SK-N-SH (cell line): ENCODE measurements at regions not wholly inside any gene's neighbourhood (a gene's known extent, or its start where the extent isn't known, plus 50 kb on each side); places are given as distances from the start of the nearest gene placed in this dataset.

Experiments
- CTCF ChIP-seq: fragments of 200-600 bp; sonication (generic); IDR thresholded peaks from 2 replicates; pipeline ENCODE4 v1.6.1; 2017; ENCODE audit warnings: antibody characterized with exemption, mild to moderate bottlenecking, moderate library complexity
- EZH2phosphoT487 ChIP-seq: fragments of 200-600 bp; sonication (generic); IDR thresholded peaks from 2 replicates; pipeline ENCODE4 v1.6.1; 2017; ENCODE audit warnings: low read depth, mixed run types, mild to moderate bottlenecking, antibody characterized with exemption, moderate library complexity, borderline replicate concordance
- GABPA ChIP-seq: IDR thresholded peaks from 2 replicates; pipeline ENCODE4 v1.4.0; 2012; ENCODE audit warnings: low read depth, mild to moderate bottlenecking
- IRF3 ChIP-seq: fragments of 150-350 bp; IDR thresholded peaks from 2 replicates; pipeline ENCODE4 v1.6.1; 2016; ENCODE audit warnings: mild to moderate bottlenecking, low read depth, low read length
- JUND ChIP-seq: IDR thresholded peaks from 2 replicates; pipeline ENCODE4 v1.4.0; 2012
- NRF1 ChIP-seq: IDR thresholded peaks from 2 replicates; pipeline ENCODE4 v1.6.1; 2012; ENCODE audit warnings: low read depth, mild to moderate bottlenecking, low read length
- PBX3 ChIP-seq: IDR thresholded peaks from 2 replicates; pipeline ENCODE4; 2012
- POLR2AphosphoS5 ChIP-seq: IDR thresholded peaks from 2 replicates; pipeline ENCODE4 v1.6.1; 2012; ENCODE audit warnings: low read depth, low read length
- REST ChIP-seq: IDR thresholded peaks from 2 replicates; pipeline ENCODE4 v1.6.1; 2012; ENCODE audit warnings: mild to moderate bottlenecking, low read depth, low read length, moderate library complexity
- RXRA ChIP-seq: IDR thresholded peaks from 2 replicates; pipeline ENCODE4 v1.4.0; 2012; ENCODE audit warnings: low read depth, mild to moderate bottlenecking, borderline replicate concordance
- USF1 ChIP-seq: IDR thresholded peaks from 2 replicates; pipeline ENCODE4 v1.4.0; 2012; ENCODE audit warnings: low read depth, borderline replicate concordance

- TF ChIP-seq CTCF (no peak), EZH2phosphoT487 (no peak), POLR2AphosphoS5 (no peak), REST (no peak), GABPA (no peak), USF1 (no peak), NRF1 (no peak), PBX3 (no peak), RXRA (no peak), IRF3 (no peak), JUND (no peak)
Observed at GRCh38 chr7:53835301-53835700, 706.9 kb upstream of the VSTM2A start.
